Stomach (tissue), 8 donors: ENCODE measurements at regions not wholly inside any gene's neighbourhood (a gene's known extent, or its start where the extent isn't known, plus 50 kb on each side); places are given as distances from the start of the nearest gene placed in this dataset.

Experiments used
- DNase-seq, 2 donors: peaks; one replicate each; pipeline versions ENCODE4 v3.0.0 to v3.0.0-alpha.2; 2013 to 2019
- H3K27ac ChIP-seq, 5 donors: fragments of 200-600 bp in 4 of 5; sonication (generic) in 4 of 5; one replicate each; pipeline ENCODE4 v1.5.1; 2013 to 2019; ENCODE audit warnings: mild to moderate bottlenecking in 1 of 5, moderate library complexity in 1 of 5
- H3K27me3 ChIP-seq, 3 donors: fragments of 200-600 bp; sonication (generic); one replicate each; pipeline ENCODE4 v1.5.1; 2017 to 2019; ENCODE audit warnings: mixed run types in 1 of 3
- H3K36me3 ChIP-seq, 4 donors: fragments of 200-600 bp; sonication (generic); 1 replicate in 3 of 4; 2 replicates in 1 of 4; pipeline ENCODE4 v1.5.1; 2016 to 2019
- H3K4me1 ChIP-seq, 4 donors: fragments of 200-600 bp; sonication (generic); one replicate each; pipeline ENCODE4 v1.5.1; 2016 to 2019
- H3K4me3 ChIP-seq, 4 donors: fragments of 200-600 bp; sonication (generic) in 3 of 4; one replicate each; pipeline ENCODE4 v1.5.1; 2016 to 2019; ENCODE audit warnings: mild to moderate bottlenecking in 1 of 4
- H3K9me3 ChIP-seq, 4 donors: fragments of 200-600 bp; sonication (generic); one replicate each; pipeline ENCODE4 v1.5.1; 2016 to 2019
- CTCF ChIP-seq, 7 experiments: fragments of 450-650 bp in 4 of 7; fragments of 200-600 bp in 3 of 7; sonication (generic) in 3 of 7; IDR thresholded peaks; one replicate each; pipeline ENCODE4 v1.5.1; 2016 to 2019; ENCODE audit warnings: antibody characterized with exemption in 7 of 7, control low read depth in 2 of 7, mild to moderate bottlenecking in 1 of 7
- EP300 ChIP-seq: sonication (generic); formaldehyde crosslinking; IDR thresholded peaks from one replicate; pipeline ENCODE4 v1.6.1; 2017; ENCODE audit warnings: antibody characterized with exemption
- POLR2A ChIP-seq, 4 donors: fragments of 450-650 bp; IDR thresholded peaks; one replicate each; pipeline ENCODE4 v1.6.1; 2016; ENCODE audit warnings: antibody characterized with exemption in 4 of 4, control low read depth in 2 of 4, mild to moderate bottlenecking in 1 of 4, moderate library complexity in 1 of 4
- POLR2AphosphoS5 ChIP-seq, 3 donors: sonication (generic); formaldehyde crosslinking; IDR thresholded peaks; one replicate each; pipeline ENCODE4 v1.6.1; 2016; ENCODE audit warnings: antibody characterized with exemption in 3 of 3
- WGBS, 5 donors: extraction: QIAGEN DNeasy Blood & Tissue Kit in 3 of 5; methylation state at CpG; one replicate each; pipeline versions ENCODE4 v1.1.5 to v1.1.7; 2013 to 2018; 5-methylcytosine and 5-hydroxymethylcytosine counted together
- intact Hi-C: fragments of 100-400 bp; cut with DNase I; formaldehyde crosslinking; loops from one replicate; pipeline ENCODE4 v1.15.1; 2023; ENCODE audit warnings: low total_unique reads
- donor health status: healthy with polysubstance abuse.
- donor health status: Bipolar disorder and iron deficiency.
- donor health status: healthy.

GRCh38 chr1:59143133-59143487, 153.8 kb upstream of the FGGY start:
- Histone ChIP-seq H3K9me3 (no peaks in the 10 kb centered on the region), H3K27ac (peak overlapping the region in 3 of 5 donors; percentile 25 to 55 (median 54)), H3K36me3 (no peaks in the 10 kb centered on the region), H3K27me3 (no peaks in the 10 kb centered on the region), H3K4me1 (peaks cover 0 to 47% (median 27%) of the 10 kb centered on the region in 4 donors), H3K4me3 (no peak overlapping the region)
- TF ChIP-seq POLR2AphosphoS5 (IDR thresholded peaks at IDR 0.05) (peak in 1 of 3 donors; percentile 63), EP300 (no peak)
- WGBS, 5 donors, result 13 to 28% (median 24%) methylated on average over 2 of the region's 2 CpGs
- intact Hi-C loops, result no loop called here
- peak in 1 of 2 donors; percentile 75 for DNase-seq

- Histone ChIP-seq H3K4me1 (peaks cover 0 to 42% (median 24%) of the 10 kb centered on the region in 4 donors), H3K9me3 (no peaks in the 10 kb centered on the region), H3K27me3 (no peaks in the 10 kb centered on the region), H3K4me3 (no peak overlapping the region), H3K36me3 (no peaks in the 10 kb centered on the region), H3K27ac (peak overlapping the region in 3 of 5 donors; percentile 14 to 55 (median 28))
- DNase-seq, result no peak
- TF ChIP-seq POLR2A (IDR thresholded peaks at IDR 0.05) (no peak), CTCF (IDR thresholded peaks at IDR 0.05) (no peak), EP300 (no peak), POLR2AphosphoS5 (IDR thresholded peaks at IDR 0.05) (no peak)
- intact Hi-C loops, result no loop called here
- 58 to 66% (median 59%) methylated on average over 2 of the region's 2 CpGs for WGBS, 5 donors
Observed at GRCh38 chr1:59143811-59144210, 153.1 kb upstream of the FGGY start.

GRCh38 chr1:59144959-59145358, 151.9 kb upstream of the FGGY start:
- Histone ChIP-seq H3K27me3 (no peaks in the 10 kb centered on the region), H3K27ac (no peak overlapping the region), H3K4me3 (no peak overlapping the region), H3K4me1 (peaks cover 0 to 36% (median 23%) of the 10 kb centered on the region in 4 donors), H3K9me3 (no peaks in the 10 kb centered on the region), H3K36me3 (no peaks in the 10 kb centered on the region)
- TF ChIP-seq POLR2AphosphoS5 (IDR thresholded peaks at IDR 0.05) (no peak), POLR2A (IDR thresholded peaks at IDR 0.05) (no peak), EP300 (no peak), CTCF (IDR thresholded peaks at IDR 0.05) (no peak)
- 94 to 100% (median 96%) methylated on average over 2 of the region's 2 CpGs for WGBS, 5 donors
- intact Hi-C loops, result no loop called here
- DNase-seq, result no peak

- Histone ChIP-seq H3K4me3 (peak overlapping the region in 3 of 4 donors; percentile 53 to 58 (median 56)), H3K27me3 (no peaks in the 10 kb centered on the region), H3K36me3 (no peaks in the 10 kb centered on the region), H3K4me1 (peaks cover 7 to 44% (median 32%) of the 10 kb centered on the region in 4 donors), H3K9me3 (no peaks in the 10 kb centered on the region), H3K27ac (peak overlapping the region in 2 of 5 donors; percentile 73 to 81)
- DNase-seq, result no peak
- TF ChIP-seq CTCF (IDR thresholded peaks at IDR 0.05) (no peak), POLR2AphosphoS5 (IDR thresholded peaks at IDR 0.05) (no peak), POLR2A (IDR thresholded peaks at IDR 0.05) (no peak), EP300 (no peak)
- intact Hi-C loops, result no loop called here
- WGBS, 5 donors, result 63 to 75% (median 65%) methylated on average over 4 of the region's 4 CpGs
Observed at GRCh38 chr1:59146056-59146455, 150.8 kb upstream of the FGGY start.

GRCh38 chr1:59146651-59147358, 150.1 kb upstream of the FGGY start:
- H3K27me3 ChIP-seq, result no peaks in the 10 kb centered on the region
- WGBS, 5 donors, result 2 to 6% (median 3%) methylated on average over 27 to 52 of the region's 52 CpGs
- H3K9me3 ChIP-seq, result no peaks in the 10 kb centered on the region
- peak overlapping the region; percentile 35 to 81 (median 73) for H3K27ac ChIP-seq
- peak overlapping the region; percentile 51 to 58 (median 54) for H3K4me3 ChIP-seq
- no peaks in the 10 kb centered on the region for H3K36me3 ChIP-seq
- TF ChIP-seq POLR2A (IDR thresholded peaks at IDR 0.05) (no peak), EP300 (no peak), POLR2AphosphoS5 (IDR thresholded peaks at IDR 0.05) (no peak), CTCF (IDR thresholded peaks at IDR 0.05) (no peak)
- intact Hi-C loops, result no loop called here
- DNase-seq, result peak; percentile 52 to 76
- peaks cover 14 to 52% (median 39%) of the 10 kb centered on the region in 4 donors for H3K4me1 ChIP-seq
